ENCODE measurements at regions not wholly inside any gene's neighbourhood (a gene's known extent, or its start where the extent isn't known, plus 50 kb on each side); places are given as distances from the start of the nearest gene placed in this dataset.

DNA sequence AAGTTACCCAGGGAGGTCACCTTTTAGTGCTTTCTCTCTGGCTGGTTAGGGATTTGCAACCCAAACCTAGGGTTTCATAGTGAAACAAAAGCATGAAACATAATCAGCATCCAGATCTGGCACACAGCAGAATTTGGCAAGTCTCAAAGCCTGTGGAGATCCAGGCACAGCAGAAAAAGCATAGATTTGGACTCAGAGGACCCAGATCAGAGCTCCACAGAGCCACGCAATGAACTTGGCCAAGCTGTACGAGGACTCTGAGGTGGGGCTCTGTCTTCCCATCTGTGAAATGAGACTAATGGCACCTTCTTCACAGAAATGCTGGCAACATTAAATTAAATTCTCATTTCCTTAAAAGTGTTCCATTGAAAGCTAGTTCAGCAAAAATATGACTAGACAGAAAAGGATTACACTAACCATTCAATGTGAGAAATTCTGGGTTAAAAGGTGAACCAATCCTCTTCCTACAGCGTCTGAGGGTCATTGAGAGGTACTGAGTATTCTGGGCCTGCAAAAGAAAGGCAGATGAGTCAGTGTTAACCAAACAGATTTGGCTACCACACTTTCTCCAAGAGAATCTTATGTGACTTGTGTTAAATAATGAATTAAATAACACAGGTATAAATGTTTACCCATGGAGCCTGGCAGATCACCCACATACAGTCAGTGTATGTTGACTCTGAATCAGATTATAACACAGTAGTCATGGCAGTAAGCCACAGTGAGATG is 266.3 kb downstream of the MREG start:
- H3K4me3 ChIP-seq (ENCODE audit: extremely low read depth, insufficient read depth, low read length, poor library complexity, severe bottlenecking), result no peak overlapping the region
- H3K9me3 ChIP-seq (ENCODE audit: control insufficient read depth, low read length), result no peaks in the 10 kb centered on the region
- no peak overlapping the region for H3K27ac ChIP-seq (ENCODE audit: low read depth, low read length, severe bottlenecking)
- H3K36me3 ChIP-seq (ENCODE audit: control insufficient read depth, insufficient read depth, low read length), result no peaks in the 10 kb centered on the region
- peaks cover 14% of the 10 kb centered on the region for H3K4me1 ChIP-seq (ENCODE audit: control insufficient read depth, insufficient read depth, low read length, poor library complexity, severe bottlenecking)
- WGBS, 2 experiments (ENCODE audit: insufficient coverage in 2 of 2), result 80 to 100% methylated on average over 2 of the region's 3 CpGs

DNA sequence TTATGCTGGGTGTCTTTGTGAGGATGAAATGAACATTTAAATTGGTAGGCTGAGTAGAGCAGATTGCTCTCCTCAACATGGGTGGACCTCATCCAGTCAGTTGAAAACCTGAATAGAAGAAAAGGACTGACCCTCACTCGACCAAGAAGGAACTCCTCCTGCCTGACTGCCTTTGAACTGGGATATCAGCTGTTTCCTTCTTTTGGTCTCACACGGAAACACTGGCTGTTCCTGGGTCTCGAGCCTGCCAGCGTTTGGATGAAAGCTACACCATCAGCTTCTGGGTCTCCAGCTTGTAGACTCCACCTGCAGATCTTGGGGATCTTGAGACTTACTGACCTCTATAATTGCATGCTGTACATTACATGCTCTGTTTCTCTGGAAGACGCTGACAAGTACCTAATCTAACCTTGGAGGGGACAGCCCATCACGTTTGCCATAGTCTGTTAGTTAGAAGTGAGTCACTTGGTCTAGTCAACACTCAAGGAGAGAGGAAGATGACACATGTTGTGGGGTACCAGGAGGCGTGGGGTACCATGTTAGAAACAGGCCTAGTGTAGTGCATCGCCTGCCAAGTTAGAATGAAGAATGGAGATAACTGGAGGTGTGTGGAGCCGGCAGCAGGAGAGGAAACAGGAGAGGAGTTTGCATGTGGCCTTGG is 267.0 kb downstream of the MREG start:
- Histone ChIP-seq H3K36me3 (ENCODE audit: control insufficient read depth, insufficient read depth, low read length) (no peaks in the 10 kb centered on the region), H3K27ac (ENCODE audit: low read depth, low read length, severe bottlenecking) (no peak overlapping the region), H3K4me1 (ENCODE audit: control insufficient read depth, insufficient read depth, low read length, poor library complexity, severe bottlenecking) (peaks cover 8% of the 10 kb centered on the region), H3K9me3 (ENCODE audit: control insufficient read depth, low read length) (no peaks in the 10 kb centered on the region), H3K4me3 (ENCODE audit: extremely low read depth, insufficient read depth, low read length, poor library complexity, severe bottlenecking) (no peak overlapping the region)
- WGBS, 2 experiments (ENCODE audit: insufficient coverage in 2 of 2), result 94 to 96% methylated on average over 9 of the region's 9 CpGs

DNA sequence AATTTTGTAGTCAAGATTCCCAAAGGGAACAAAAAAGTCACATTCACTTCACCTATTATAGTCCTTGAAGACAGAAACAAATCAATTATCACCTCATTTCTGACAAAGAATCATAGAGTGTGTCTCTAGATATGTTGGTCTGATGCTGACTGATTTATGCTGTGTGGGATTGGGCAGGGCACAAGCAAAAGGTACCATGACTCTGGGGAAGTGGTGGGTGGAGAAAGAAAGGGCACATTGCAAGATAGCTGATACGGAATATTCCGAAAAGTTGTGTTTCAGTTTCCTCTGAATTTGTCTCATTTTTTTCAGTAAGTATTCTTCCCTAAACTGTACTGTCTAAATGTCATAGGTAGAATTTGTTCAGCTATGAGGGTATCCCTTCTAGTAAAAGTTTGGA is 268.0 kb downstream of the MREG start:
- Histone ChIP-seq H3K9me3 (ENCODE audit: control insufficient read depth, low read length) (no peaks in the 10 kb centered on the region), H3K27ac (ENCODE audit: low read depth, low read length, severe bottlenecking) (no peak overlapping the region), H3K4me1 (ENCODE audit: control insufficient read depth, insufficient read depth, low read length, poor library complexity, severe bottlenecking) (no peaks in the 10 kb centered on the region), H3K4me3 (ENCODE audit: extremely low read depth, insufficient read depth, low read length, poor library complexity, severe bottlenecking) (no peak overlapping the region), H3K36me3 (ENCODE audit: control insufficient read depth, insufficient read depth, low read length) (no peaks in the 10 kb centered on the region)
- 100% methylated on average over 2 of the region's 2 CpGs; no CpG with 5 or more reads in 1 of the 2 experiments for WGBS, 2 experiments (ENCODE audit: insufficient coverage in 2 of 2)

DNA sequence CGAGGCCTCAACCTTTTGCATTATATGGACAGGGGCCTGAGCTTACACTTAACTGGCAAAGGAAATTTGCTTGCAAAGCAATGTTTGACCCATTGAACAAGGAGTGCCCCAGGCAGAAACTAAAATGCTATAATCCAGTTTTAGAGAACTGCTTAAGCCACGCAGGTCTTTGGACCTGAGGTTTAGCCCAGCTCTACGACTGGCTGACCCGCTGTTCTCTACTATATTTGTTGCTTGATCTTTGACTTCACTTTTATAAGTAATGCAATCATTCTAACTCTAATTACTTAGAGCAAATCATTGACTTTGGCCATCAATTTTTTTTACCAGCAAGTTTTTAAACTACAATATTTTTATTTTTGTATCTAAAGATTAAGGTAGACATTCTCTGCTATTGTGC is 268.8 kb downstream of the MREG start:
- H3K27ac ChIP-seq (ENCODE audit: low read depth, low read length, severe bottlenecking), result no peak overlapping the region
- no peaks in the 10 kb centered on the region for H3K9me3 ChIP-seq (ENCODE audit: control insufficient read depth, low read length)
- no peaks in the 10 kb centered on the region for H3K36me3 ChIP-seq (ENCODE audit: control insufficient read depth, insufficient read depth, low read length)
- no peak overlapping the region for H3K4me3 ChIP-seq (ENCODE audit: extremely low read depth, insufficient read depth, low read length, poor library complexity, severe bottlenecking)
- no peaks in the 10 kb centered on the region for H3K4me1 ChIP-seq (ENCODE audit: control insufficient read depth, insufficient read depth, low read length, poor library complexity, severe bottlenecking)
- 86 to 100% methylated on average over 2 of the region's 4 CpGs for WGBS, 2 experiments (ENCODE audit: insufficient coverage in 2 of 2)

DNA sequence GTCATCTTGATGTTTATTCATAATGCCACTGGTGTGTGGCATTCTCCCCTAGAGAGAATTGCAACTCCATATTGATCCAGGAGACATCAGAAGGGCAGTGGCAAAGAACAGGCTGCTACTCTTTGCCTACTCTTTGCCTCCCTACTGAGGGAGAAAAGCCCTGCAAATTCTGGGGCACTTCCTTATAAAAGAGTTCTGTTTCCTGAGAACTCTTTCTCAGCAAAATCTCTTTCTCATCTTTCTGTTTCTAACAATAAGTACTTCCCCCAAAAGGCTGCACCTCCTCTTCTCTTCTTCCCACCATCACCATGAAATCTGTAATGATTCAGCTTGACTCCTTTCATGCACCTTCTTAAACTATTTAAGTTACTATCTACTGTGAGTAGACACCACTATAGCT is 270.3 kb downstream of the MREG start:
- Histone ChIP-seq H3K4me1 (ENCODE audit: control insufficient read depth, insufficient read depth, low read length, poor library complexity, severe bottlenecking) (no peaks in the 10 kb centered on the region), H3K36me3 (ENCODE audit: control insufficient read depth, insufficient read depth, low read length) (no peaks in the 10 kb centered on the region)

DNA sequence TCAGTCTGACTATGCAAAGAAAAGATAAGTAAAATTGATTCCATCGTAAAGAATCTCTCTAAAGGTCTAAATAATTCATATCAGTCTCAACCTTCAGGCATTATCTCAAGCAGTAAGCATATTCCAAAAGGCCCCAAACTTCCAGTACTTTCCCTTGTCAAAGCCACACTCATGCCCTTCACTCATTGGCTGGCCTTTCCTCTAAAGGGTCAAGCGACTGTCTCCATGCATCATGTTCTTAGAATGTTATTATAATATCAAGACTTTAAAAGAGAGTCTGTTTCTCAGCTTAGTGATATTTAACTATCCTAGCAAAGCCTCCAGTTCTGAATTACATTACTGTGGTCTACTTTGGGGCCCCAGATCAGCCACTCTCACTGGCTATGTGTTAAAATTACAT is 271.3 kb downstream of the MREG start:
- Histone ChIP-seq H3K4me1 (ENCODE audit: control insufficient read depth, insufficient read depth, low read length, poor library complexity, severe bottlenecking) (no peaks in the 10 kb centered on the region), H3K9me3 (ENCODE audit: control insufficient read depth, low read length) (no peaks in the 10 kb centered on the region), H3K27ac (ENCODE audit: low read depth, low read length, severe bottlenecking) (no peak overlapping the region), H3K4me3 (ENCODE audit: extremely low read depth, insufficient read depth, low read length, poor library complexity, severe bottlenecking) (no peak overlapping the region), H3K36me3 (ENCODE audit: control insufficient read depth, insufficient read depth, low read length) (no peaks in the 10 kb centered on the region)
- WGBS, 2 experiments (ENCODE audit: insufficient coverage in 2 of 2), result 71 to 100% methylated on average over 1 of the region's 2 CpGs

More for the DNA sequence above, 270.3 kb downstream of the MREG start:
- no peak overlapping the region for H3K27ac ChIP-seq (ENCODE audit: low read depth, low read length, severe bottlenecking)
- H3K4me3 ChIP-seq (ENCODE audit: extremely low read depth, insufficient read depth, low read length, poor library complexity, severe bottlenecking), result no peak overlapping the region
- no peaks in the 10 kb centered on the region for H3K9me3 ChIP-seq (ENCODE audit: control insufficient read depth, low read length)

DNA sequence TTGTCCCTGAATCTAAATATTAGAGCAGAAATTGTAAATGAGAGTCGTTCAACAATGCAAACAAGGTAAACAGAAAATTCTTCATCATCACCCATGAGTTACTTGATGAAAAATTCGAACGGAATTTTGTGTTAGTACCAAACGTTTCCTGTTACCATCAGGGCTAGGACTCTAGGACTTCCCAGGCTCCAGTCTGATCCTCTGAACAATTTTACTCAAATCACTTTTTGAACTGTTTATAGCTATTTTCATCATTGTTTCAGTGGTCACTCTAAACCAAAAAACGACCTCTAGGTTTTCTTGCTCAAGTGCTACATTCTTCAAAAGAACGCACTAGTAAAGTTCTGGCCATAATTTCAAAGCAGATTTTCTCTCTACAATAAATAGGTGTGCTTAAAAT is 273.3 kb downstream of the MREG start:
- no peak overlapping the region for H3K27ac ChIP-seq (ENCODE audit: low read depth, low read length, severe bottlenecking)
- no peak overlapping the region for H3K4me3 ChIP-seq (ENCODE audit: extremely low read depth, insufficient read depth, low read length, poor library complexity, severe bottlenecking)
- no peaks in the 10 kb centered on the region for H3K4me1 ChIP-seq (ENCODE audit: control insufficient read depth, insufficient read depth, low read length, poor library complexity, severe bottlenecking)
- H3K36me3 ChIP-seq (ENCODE audit: control insufficient read depth, insufficient read depth, low read length), result no peaks in the 10 kb centered on the region
- WGBS, 2 experiments (ENCODE audit: insufficient coverage in 2 of 2), result 100% methylated on average over 1 to 4 of the region's 6 CpGs
- H3K9me3 ChIP-seq (ENCODE audit: control insufficient read depth, low read length), result no peaks in the 10 kb centered on the region

DNA sequence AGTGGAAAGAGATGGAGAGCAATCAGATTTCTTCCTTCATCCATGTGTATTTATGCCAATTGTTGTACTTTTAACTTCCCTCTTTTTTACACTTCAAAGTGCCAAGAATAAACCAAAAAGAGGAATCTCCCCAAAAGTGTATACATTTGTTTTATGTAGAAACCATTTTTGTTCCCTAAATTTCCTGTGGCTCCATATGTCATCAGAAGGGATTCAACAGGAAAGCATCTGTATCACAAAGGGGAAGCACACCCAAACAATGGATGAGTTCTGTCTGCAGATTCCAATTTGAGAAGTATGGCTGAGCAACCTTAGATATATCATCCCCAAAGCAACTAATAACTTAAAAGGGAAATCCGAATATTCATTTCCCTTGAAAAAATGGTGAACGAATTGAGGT is 275.0 kb downstream of the MREG start:
- 100% methylated on average over 1 to 2 of the region's 2 CpGs for WGBS, 2 experiments (ENCODE audit: insufficient coverage in 2 of 2)
- Histone ChIP-seq H3K9me3 (ENCODE audit: control insufficient read depth, low read length) (no peaks in the 10 kb centered on the region), H3K36me3 (ENCODE audit: control insufficient read depth, insufficient read depth, low read length) (no peaks in the 10 kb centered on the region), H3K4me3 (ENCODE audit: extremely low read depth, insufficient read depth, low read length, poor library complexity, severe bottlenecking) (no peak overlapping the region), H3K4me1 (ENCODE audit: control insufficient read depth, insufficient read depth, low read length, poor library complexity, severe bottlenecking) (no peaks in the 10 kb centered on the region), H3K27ac (ENCODE audit: low read depth, low read length, severe bottlenecking) (no peak overlapping the region)

DNA sequence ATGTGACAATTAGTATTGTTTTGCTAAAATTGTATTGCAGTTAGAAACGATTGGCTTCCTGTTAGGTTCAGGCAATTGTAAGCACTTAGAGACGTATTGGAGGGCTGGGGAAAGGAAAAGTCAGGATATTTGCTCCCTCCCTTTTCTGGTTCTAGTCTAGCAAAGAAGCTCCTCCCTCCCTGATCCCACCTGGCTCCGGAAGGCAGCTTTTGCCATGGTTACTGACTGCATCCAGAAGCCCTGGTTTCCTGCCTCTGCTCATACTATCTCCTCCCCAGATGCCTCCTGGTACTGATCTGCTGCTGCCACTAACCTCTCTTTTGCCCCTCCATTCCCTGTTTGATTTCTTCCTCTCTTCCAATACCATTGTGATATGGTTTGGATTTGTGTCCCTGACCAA is 275.9 kb downstream of the MREG start:
- Histone ChIP-seq H3K36me3 (ENCODE audit: control insufficient read depth, insufficient read depth, low read length) (no peaks in the 10 kb centered on the region), H3K27ac (ENCODE audit: low read depth, low read length, severe bottlenecking) (no peak overlapping the region), H3K9me3 (ENCODE audit: control insufficient read depth, low read length) (no peaks in the 10 kb centered on the region), H3K4me1 (ENCODE audit: control insufficient read depth, insufficient read depth, low read length, poor library complexity, severe bottlenecking) (no peaks in the 10 kb centered on the region), H3K4me3 (ENCODE audit: extremely low read depth, insufficient read depth, low read length, poor library complexity, severe bottlenecking) (no peak overlapping the region)
- WGBS, 2 experiments (ENCODE audit: insufficient coverage in 2 of 2), result 47 to 75% methylated on average over 2 to 3 of the region's 3 CpGs

DNA sequence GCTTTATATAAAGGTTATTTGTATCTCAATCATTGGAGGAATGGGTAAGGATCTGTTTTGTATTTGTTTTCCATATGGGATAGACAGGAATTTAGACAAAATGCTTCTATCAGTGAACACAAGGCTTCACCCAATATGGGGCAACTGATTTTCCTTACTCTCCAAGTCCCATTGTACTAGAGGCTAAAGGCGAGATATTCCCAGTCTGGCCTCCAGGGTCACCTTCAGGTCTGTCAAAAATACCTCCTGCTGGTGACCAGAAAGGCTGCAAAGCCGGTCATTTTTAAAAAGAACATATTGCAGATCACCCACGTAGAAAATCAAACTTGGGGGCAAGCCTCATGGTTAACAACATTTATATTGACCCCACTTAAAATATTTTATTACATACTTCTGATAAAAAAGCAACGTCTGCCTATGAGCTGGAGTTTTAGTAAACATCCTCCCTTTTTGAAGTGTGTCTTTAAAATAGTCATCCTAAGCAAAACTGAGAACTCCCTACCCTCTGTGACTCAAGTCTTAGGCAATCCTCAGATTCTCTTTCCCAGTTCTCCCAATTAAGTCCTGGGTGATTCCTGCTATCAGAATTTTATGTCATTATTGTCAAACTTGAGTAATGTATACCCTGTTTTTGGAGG is 276.6 kb downstream of the MREG start:
- 62 to 90% methylated on average over 4 of the region's 4 CpGs for WGBS, 2 experiments (ENCODE audit: insufficient coverage in 2 of 2)
- H3K4me3 ChIP-seq (ENCODE audit: extremely low read depth, insufficient read depth, low read length, poor library complexity, severe bottlenecking), result no peak overlapping the region
- no peak overlapping the region for H3K27ac ChIP-seq (ENCODE audit: low read depth, low read length, severe bottlenecking)
- no peaks in the 10 kb centered on the region for H3K36me3 ChIP-seq (ENCODE audit: control insufficient read depth, insufficient read depth, low read length)
- H3K9me3 ChIP-seq (ENCODE audit: control insufficient read depth, low read length), result no peaks in the 10 kb centered on the region
- H3K4me1 ChIP-seq (ENCODE audit: control insufficient read depth, insufficient read depth, low read length, poor library complexity, severe bottlenecking), result no peaks in the 10 kb centered on the region

DNA sequence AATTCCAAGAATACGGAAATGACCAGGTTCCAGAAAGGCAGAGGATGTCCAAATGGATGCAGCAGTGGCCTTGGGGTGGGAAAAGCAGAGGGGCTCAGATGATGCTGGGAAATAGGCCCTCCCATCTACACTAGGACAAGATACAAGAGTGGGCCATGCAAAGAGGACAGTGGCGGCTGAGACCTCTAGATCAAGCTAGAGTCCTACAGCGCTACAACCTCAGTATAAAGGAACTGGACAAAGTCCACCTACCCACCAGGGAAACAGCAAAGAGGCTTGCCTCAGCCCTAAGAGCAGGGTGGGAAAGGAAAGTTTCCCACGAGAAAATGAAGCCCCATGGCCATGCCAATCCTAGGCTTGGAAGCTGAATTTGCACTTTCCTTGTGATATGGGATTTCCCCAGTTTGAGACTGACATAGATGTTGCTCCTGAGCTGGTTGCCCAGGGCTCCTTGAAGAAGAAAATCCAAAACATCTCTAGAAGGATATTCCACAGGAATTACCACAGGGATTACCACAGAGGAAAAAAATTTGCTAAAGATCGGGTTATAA is 282.2 kb downstream of the MREG start:
- Histone ChIP-seq H3K4me3 (ENCODE audit: extremely low read depth, insufficient read depth, low read length, poor library complexity, severe bottlenecking) (no peak overlapping the region), H3K4me1 (ENCODE audit: control insufficient read depth, insufficient read depth, low read length, poor library complexity, severe bottlenecking) (no peaks in the 10 kb centered on the region), H3K9me3 (ENCODE audit: control insufficient read depth, low read length) (peaks cover 6% of the 10 kb centered on the region), H3K27ac (ENCODE audit: low read depth, low read length, severe bottlenecking) (no peak overlapping the region), H3K36me3 (ENCODE audit: control insufficient read depth, insufficient read depth, low read length) (no peaks in the 10 kb centered on the region)
- WGBS, 2 experiments (ENCODE audit: insufficient coverage in 2 of 2), result 91 to 96% methylated on average over 3 to 4 of the region's 5 CpGs
